GM21367 (cell line): ENCODE measurements at regions not wholly inside any gene's neighbourhood (a gene's known extent, or its start where the extent isn't known, plus 50 kb on each side); places are given as distances from the start of the nearest gene placed in this dataset.
"Not testable (repeated sequence)": the region's sequence is repeated elsewhere in the genome, so short reads cannot be mapped to it uniquely, and the experiment has no call there.

ENCODE experiments used
- ATAC-seq: cut with Tn5 transposase; IDR thresholded peaks from one replicate; pipeline ENCODE4 v1.9.1; 2021; ENCODE audit not compliant: unreplicated experiment

DNA sequence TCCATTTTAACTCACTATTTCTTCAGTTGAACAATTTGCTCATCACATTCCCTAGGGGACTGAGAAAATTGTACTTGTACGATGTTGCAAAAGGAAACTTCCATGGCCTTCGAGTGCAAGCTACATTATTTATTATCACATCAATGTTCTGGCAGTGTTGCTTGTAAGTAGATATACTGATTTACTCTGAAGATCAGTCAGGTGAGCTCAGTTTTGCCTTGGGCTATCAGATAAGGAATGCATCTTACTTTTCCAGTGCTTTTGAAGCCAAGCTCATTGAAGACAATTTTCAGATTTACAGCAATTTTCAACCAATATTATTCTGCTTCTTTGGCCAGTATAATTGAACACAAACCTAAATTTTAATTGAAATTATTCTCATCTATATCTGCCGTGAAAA is 1296.9 kb downstream of the RAPGEF2 start:
- no peak for ATAC-seq

DNA sequence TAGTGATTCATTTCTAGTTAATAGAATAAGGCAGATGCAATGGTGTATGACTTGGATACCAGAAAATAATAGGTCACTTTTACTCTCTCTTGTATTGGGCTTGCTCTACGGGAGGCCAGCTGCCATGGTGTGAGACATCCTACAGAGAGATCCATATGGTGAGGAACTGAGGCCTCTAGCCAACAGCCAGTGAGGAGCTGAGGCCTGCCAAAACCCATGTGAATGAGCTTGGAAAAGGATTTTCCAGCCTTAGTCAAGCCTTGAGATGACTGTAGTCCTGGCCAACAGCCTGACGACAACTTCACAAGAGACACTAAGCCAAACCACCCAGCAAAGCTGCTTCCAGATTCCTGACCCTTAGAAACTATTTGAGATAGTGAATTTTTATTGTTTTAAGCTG is 1300.2 kb downstream of the RAPGEF2 start:
- ATAC-seq, result no peak

DNA sequence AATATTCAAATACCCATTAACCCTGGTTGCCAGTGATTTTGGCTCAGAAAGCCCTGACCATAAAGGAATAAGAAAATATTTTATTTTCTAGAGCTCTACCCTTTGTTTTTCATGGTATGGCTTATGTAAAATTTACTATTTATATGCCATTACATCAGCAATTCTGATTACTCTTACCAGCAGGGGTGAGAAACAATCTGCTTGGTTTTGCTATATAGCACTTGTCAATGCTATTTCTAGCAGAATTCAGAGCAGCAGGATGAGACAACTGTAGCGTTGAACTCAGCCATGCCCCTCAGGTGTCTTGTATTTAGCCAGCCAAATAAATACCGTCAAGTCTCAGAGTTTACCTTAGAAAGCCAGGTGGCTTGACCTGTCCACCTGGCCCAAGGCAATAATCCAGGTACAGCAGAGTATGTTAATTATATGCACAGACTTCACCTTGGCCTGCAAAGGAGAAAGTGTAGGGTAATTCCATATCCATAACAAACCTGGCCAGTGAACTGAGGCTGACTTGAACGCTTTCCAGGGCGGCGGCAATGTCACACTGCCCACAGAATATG is 1303.5 kb downstream of the RAPGEF2 start:
- ATAC-seq, result no peak

DNA sequence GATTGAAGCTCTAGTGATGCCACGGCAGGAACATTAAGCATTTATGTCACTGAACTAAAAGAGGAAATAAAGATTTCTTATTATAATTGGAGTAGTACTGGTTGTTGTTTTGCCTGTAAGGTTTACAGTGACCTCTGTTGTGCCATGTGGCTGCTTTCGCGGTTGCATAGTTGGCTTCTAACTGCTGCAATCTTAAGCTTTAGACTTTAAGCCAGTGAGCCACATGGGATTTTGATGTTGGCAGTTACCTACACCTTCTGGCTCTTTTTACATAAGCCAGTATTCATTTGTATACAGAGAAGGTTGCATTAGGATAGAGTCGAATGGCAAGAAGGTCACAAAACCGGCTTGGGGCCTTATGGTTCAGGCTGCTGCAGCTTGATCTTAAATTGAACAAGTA is 1311.6 kb downstream of the RAPGEF2 start:
- ATAC-seq, result no peak

DNA sequence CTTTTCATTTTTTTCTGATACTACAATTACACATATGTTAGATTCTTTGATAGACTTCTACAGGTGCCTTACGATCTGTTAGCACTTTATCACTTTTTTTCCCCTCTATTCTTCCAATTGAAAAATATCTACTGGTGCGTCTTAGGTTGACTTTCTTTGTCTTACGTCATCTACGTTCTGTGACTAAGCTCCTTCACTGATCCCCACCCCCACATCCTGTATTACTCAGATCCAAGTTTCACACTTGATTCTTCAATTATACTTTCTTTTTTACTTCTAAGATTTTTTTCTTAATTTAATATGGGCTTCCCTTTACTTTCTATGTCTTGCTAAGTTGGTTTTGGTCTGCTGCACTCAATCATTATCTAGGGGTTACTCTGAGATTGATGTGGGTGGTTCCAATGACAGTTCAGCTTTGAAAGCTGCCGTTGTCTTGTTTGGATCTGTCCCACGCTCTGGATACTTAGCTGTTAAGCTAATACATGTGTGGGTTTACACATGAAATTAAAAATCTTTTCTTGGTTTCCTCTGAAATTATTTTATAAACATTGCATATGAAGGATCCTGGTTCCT is 1321.1 kb downstream of the RAPGEF2 start:
- no peak for ATAC-seq

DNA sequence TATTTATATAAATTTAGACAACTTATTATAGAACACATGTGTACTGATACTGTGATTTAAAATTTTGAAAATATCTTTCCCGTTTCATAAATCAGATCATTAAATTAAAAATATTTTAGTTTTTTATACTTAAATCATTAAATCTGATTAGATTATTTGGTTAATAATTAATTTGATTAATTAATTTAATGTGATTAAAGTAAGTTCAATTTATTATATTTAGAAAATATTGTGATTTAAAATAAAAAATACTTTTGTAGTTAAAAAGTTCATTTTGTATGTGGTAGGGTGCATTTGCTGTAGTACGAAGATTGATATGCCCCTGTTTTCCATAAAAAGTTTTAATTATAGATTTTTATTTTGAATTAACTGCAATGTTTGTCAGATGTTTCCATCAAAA is 1323.4 kb downstream of the RAPGEF2 start:
- ATAC-seq, result no peak

DNA sequence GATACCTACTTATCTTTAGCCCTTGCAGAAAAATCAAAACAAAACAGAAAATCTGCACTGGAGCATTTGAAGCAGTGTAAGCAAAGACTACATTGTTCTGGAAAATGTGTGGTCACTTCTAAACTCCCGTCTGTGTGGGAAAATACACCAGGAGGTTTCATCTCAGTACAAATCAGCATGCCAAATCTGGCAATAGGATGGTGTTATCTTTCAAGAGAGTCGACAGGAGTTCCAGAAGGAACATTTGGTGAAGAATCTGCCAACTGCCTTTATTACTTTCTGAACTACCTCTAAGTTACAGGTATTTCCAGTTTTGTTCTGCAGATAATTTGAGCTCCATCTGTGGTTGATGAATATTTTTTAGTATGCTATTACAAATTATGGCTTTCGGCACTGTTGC is 1348.0 kb downstream of the RAPGEF2 start:
- ATAC-seq, result no peak

DNA sequence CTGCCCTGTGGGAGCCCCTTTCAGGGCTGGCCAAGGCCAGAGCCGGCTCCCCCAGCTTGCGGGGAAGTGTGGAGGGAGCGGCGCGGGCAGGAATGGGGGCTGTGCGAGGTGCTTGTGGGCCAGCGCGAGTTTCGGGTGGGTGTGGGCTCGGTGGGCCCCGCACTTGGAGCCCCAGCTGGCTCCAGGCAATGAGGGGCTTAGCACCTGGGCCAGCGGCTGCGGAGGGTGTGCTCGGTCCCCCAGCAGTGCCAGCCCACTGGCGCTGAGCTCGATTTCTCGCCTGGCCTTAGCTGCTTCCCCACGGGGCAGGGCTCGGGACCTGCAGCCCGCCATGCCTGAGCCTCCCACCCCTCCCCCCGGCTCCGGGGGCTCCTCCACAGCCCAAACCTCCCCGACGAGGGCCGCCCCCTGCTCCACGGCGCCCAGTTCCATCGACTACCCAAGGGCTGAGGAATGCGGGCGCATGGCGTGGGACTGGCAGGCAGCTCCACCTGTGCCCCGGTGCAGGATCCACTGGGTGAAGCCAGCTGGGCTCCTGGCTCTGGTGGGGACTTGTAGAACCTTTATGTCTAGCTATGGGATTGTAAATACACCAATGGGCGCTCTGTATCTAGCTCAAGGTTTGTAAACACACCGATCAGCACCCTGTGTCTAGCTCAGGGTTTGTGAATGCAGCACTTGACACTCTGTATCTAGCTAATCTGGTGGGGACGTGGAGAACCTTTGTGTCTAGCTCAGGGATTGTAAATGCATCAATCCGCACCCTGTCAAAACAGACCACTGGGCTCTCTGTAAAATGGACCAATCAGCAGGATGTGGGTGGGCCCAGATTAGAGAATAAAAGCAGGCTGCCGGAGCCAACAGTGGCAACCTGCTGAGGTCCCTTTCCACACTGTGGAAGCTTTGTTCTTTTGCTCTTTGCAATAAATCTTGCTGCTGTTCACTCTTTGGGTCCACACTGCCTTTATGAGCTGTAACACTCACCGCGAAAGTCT is 1379.1 kb downstream of the RAPGEF2 start:
- not testable (repeated sequence) for ATAC-seq

DNA sequence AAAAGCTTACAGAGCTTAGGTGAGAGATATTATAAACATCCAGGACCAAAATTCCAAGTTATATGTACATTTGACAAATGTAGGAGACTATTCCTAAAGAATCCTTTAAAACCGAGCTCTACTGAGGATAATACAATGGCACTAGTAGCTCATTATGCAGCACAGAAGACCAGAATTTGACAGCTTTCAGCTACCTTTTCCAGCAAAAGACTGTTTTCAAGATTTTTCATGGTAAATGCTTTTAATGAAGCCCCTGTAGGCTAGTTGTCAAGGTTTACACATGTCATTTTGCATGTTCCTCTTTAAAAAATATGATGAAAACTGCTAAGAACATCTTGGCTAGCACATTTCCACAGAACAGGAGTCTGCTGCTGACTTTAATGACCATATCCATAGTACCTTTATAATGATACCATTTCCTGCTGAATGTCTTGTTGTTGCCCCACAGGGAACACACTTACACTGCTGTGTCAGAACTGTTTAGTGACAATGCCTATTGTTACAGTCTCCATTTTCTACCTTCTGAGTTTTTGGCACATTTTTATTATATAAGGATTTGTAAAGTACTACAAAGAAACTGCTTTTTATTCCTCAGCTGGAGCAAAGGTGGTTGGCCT is 1382.3 kb downstream of the RAPGEF2 start:
- no peak for ATAC-seq

DNA sequence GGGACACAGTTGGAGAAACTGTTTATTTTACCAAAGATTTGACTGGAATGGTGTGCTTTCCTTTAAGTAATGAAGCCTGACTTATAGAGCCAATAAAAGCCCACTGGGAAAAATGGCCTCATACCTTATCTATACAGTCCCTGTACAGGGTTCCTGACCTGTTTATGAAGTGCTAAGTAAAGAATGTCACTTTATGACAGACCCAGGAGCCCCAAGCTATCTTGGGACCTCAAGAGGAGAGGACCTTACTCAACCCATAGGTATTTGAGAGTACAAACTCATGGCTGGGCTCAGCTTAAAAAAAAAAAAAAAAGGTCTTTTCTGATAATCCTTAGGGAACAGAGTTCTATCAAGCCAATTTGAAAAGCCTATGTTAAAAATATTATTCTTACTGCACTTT is 1389.3 kb downstream of the RAPGEF2 start:
- ATAC-seq, result no peak

DNA sequence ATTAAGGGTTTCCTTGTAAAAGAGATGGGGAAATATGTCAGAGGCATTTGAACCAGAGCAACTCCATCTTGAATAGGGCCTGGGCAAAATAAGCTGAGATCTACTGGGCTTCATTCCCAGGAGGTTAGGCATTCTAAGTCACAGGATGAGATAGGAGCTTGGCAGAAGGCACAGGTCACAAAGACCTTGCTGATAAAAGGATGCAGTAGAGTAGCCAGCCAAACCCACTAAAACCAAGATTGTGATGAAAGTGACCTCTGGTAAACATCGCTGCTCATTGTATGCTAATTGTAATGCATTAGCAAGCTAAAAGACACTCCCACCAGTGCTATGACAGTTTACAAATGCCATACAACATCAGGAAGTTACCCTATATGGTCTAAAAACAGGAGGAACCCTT is 1390.3 kb downstream of the RAPGEF2 start:
- ATAC-seq, result no peak

DNA sequence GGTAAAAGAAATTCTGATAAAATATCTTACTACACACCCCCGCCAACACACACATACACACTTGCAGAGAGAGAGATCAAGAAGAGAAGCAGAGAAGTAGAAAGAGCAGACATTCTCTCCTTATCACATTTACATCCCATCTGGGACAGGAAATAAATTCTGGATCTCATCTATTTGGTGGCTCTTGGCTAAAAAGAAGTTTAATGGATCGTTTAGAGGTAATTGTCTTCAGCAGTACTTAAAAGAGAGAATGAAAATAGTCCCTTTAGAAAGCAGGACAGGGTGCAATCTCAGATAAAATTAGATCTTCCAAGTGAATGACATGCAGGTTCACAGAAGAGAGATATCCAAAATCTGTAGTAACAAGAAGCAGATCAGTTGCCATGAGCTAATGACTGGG is 1392.5 kb downstream of the RAPGEF2 start:
- ATAC-seq, result no peak

DNA sequence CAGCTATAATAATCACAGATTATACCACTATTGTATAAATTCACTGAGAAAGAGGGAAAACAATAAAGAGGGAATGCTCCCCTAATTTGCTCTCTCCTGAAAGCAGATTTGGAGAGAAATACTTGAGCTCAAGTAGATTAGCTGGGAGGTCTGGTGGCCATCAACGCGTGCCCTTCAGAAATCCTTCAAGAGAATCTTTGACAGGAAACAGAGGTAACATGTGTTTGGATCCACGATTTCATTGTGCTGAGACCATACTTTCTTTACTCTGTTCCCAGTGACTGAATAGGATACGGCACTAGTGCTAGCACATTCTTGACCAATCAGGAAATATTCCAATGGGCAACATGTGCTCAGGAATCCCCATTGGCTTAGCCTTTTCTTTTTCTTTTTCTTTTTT is 1395.3 kb downstream of the RAPGEF2 start:
- no peak for ATAC-seq

DNA sequence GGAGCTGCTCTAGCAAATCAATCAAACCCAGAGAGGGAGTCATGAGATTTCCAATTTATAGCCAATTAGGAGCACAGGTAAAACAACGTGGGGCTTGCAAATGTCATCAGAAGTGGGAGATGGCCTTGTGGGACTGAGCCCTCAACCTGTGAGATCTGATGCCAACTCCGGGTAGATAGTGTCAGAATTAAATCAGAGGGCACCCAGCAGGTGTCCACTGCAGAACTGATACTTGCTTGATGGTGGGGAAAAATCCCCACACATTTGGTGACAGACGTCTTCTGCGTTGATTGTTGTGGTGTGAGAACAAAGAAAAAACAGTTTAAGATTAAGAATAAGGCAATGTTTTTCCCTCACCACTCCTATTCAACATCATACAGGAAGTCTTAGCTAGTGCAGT is 1402.8 kb downstream of the RAPGEF2 start:
- no peak for ATAC-seq

DNA sequence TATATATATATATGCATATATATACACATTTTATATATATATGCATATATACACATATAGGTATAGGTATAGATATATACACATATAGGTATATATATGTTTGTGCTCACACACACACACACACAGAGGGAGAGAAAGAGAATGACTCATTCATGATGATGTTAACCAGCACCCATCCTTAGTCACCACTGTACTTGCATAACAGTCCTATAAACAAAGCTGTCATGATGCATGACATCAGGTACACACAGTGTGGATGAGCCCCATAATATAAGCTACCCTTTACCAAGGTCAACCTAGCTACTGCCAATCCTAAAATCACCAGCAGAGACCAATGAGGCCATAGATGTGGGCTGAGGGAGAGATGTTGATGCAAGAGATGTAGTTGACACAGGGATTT is 1408.0 kb downstream of the RAPGEF2 start:
- ATAC-seq, result no peak

DNA sequence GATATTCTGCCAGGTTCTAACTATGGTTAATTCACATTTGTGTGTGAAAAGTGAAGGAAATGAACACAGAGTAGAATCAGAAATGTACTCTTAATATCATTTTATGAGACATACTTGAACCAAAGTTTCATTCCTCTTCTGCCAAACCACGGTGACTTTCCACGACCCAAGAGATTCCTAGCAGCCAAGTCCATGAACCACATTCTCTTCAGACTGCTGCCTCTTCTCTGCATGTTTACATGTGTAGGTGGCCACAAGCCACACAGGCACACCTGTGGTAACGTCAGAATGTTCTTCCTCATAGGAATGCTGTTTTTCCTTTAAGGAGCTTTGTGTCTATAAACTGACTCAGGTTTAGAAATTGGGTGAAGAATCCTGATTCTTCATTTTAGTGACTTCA is 1411.2 kb downstream of the RAPGEF2 start:
- ATAC-seq, result no peak

DNA sequence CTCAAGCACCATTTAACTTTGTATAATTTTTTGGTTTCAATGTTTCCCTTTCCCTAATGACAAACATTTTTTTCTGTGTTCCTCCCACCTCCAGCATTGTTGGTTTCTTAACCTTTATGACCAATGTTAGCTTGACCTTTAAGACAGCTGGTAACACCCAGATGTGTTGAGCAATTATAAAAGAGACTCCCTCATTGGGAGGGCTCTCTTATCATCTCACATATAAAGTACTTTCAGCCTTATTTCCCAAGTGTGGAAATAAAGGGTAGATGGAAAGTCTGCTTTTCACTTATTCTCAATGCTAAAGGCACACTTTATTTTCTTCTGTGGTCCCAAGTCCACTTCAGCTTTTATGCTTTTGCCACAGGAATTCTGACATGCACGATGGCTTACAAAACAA is 1420.4 kb downstream of the RAPGEF2 start:
- ATAC-seq, result no peak

DNA sequence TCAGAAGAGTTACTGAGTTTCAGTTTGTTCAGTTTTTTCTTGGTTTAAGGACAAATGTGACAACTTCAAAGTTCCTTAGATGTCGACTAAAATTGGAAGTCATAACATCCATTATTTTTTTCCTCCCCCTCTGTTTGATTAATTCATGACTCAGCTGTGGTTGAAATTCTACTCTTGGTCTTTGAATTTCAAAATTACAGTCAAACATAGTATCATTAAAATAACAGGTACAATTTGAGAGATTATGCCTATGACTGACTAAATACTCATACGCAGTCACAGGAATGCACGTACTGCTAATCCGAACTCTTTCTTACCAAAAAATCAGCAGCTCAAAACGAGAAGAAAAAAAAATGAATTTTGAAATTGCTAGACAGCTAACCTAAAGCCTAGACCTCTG is 1434.8 kb downstream of the RAPGEF2 start:
- no peak for ATAC-seq

DNA sequence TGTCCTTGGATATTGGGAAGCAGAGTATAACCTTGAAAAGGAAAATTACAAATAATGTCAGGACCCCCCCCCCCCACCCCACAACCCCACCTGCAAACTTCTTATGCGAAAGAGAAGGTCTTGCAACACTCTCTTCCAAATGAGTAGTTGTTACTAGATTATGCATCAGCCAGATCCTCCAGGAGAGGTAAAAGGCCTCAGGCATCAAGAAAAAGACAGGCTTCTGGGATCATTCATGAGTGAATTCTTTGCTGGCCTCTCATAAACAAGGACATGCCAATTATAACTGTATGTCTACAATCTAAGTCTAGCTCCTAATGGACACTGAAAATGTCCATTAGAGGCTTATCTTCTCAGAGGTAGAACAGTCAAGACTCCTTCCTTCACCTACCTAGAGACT is 1443.3 kb downstream of the RAPGEF2 start:
- ATAC-seq, result no peak

DNA sequence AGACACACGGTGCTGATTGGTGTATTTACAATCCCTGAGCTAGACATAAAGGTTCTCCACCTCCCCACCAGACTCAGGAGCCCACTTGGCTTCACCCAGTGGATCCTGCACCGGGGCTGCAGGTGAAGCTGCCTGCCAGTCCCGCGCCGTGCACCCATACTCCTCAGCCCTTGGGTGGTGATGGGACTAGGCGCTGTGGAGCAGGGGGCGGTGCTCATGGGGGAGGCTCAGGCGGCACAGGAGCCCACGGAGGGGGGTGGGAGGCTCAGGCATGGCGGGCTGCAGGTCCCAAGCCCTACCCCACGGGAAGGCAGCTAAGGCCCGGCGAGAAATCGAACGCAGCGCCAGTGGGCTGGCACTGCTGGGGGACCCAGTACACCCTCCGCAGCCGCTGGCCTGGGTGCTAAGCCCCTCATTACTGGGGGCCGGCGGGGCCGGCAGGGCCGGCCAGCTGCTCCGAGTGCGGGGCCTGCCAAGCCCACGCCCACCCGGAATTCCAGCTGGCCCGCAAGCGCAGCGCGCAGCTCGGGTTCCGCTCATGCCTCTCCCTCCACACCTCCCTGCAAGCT is 1447.2 kb downstream of the RAPGEF2 start:
- not testable (repeated sequence) for ATAC-seq

DNA sequence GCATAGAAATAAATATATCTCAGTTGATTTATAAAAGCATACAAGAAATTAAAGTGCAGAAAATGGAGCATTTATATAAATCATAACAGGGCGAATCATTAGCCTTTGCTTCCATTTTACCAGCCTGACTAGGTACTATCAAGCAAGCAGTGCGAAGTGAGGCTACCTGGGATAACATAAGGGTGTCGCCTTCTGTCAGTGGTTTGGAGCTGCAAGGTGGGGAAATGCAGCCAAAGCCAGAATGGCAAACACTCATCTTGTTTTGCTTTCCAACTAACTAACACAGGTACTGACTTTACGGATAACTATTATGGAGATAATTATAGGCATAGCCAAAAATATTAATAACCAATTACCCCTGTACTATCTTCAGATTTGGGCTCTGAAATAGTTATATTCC is 1459.8 kb downstream of the RAPGEF2 start:
- no peak for ATAC-seq
